Activated CD8-positive, alpha-beta T cell treated with anti-CD3 and anti-CD28 coated beads for 36 hours (primary cell): ENCODE measurements at regions not wholly inside any gene's neighbourhood (a gene's known extent, or its start where the extent isn't known, plus 50 kb on each side); places are given as distances from the start of the nearest gene placed in this dataset.

Experiments
- ATAC-seq: fragments of 200-7000 bp; cut with Tn5 transposase; one replicate; pipeline ENCODE4 v1.10.0; 2021; ENCODE audit warnings: mild to moderate bottlenecking, moderate library complexity
- CTCF ChIA-PET: fragments of 350-600 bp; sonication (Branson Sonifier 250); formaldehyde crosslinking; loops from one replicate; lab custom pipeline; 2021; ENCODE audit warnings: antibody characterized with exemption; lab: Charles Lee
- POLR2A ChIA-PET: fragments of 350-600 bp; sonication (Branson Sonifier 250); formaldehyde crosslinking; loops from one replicate; lab custom pipeline; 2021; ENCODE audit warnings: antibody characterized with exemption; lab: Charles Lee
- DNase-seq: peaks from one replicate; pipeline ENCODE4 v3.0.0-alpha.2; 2020
- H3K27ac Mint-ChIP-seq: one replicate; pipeline ENCODE4 v1.8.0; 2021; ENCODE audit warnings: mild to moderate bottlenecking, mixed read lengths
- H3K27me3 Mint-ChIP-seq: one replicate; pipeline ENCODE4 v1.8.0; 2021; ENCODE audit warnings: mixed read lengths
- H3K36me3 Mint-ChIP-seq: one replicate; pipeline ENCODE4 v1.8.0; 2021; ENCODE audit warnings: low read depth, mixed read lengths
- H3K4me1 Mint-ChIP-seq: one replicate; pipeline ENCODE4 v1.8.0; 2021; ENCODE audit warnings: low read depth, mixed read lengths
- H3K4me3 Mint-ChIP-seq: one replicate; pipeline ENCODE4 v1.8.0; 2021; ENCODE audit warnings: mild to moderate bottlenecking, moderate library complexity, mixed read lengths
- H3K9me3 Mint-ChIP-seq: one replicate; pipeline ENCODE4 v1.8.0; 2021; ENCODE audit warnings: mixed read lengths
- intact Hi-C: fragments of 100-400 bp; cut with micrococcal nuclease; formaldehyde crosslinking; loops from one replicate; pipeline ENCODE4 v1.10.0; 2022
- TF ChIP-seq, protein P1 (sequence below): fragments of 200-600 bp; IDR thresholded peaks from one replicate; pipeline ENCODE4 v1.8.0; 2022; ENCODE audit warnings: antibody characterized with exemption, mild to moderate bottlenecking

DNA sequence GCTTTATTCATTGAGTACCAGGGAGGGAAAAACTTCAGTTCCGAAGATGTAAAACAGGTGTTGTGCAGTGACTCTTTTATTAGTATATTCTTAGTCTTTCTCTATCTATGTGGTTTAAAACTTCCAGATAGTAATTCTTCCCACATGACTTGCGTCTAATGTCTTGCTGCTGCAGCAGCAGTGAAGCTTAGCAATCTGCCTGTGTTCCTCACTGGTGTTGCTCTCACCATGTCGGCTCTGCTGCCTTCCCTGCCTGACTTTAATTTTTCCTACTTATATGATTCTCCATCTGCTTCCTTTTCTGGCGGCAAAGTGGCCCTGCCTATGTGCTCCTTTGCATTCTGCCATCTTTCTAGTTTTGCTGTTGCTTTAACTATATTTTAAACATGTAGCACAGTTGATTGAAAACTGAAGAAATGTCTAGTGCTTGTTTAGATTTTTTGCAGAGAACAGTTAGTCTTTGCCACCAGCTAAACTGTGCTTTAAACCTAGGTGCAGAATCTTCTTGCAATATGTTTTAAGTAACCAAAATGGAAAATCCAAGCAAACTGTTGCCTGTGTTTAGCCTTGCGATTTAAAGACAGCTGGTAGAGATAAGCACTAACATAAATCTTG lies 1934.2 kb upstream of the IGFBP7 start:
- H3K27me3 Mint-ChIP-seq, result no peaks in the 10 kb centered on the region
- ChIA-PET POLR2A (no interaction called here), CTCF (no interaction called here)
- ATAC-seq, result no peak
- H3K27ac Mint-ChIP-seq, result no peak overlapping the region
- peaks cover 3% of the 10 kb centered on the region for H3K9me3 Mint-ChIP-seq
- TF ChIP-seq, protein P1, sequence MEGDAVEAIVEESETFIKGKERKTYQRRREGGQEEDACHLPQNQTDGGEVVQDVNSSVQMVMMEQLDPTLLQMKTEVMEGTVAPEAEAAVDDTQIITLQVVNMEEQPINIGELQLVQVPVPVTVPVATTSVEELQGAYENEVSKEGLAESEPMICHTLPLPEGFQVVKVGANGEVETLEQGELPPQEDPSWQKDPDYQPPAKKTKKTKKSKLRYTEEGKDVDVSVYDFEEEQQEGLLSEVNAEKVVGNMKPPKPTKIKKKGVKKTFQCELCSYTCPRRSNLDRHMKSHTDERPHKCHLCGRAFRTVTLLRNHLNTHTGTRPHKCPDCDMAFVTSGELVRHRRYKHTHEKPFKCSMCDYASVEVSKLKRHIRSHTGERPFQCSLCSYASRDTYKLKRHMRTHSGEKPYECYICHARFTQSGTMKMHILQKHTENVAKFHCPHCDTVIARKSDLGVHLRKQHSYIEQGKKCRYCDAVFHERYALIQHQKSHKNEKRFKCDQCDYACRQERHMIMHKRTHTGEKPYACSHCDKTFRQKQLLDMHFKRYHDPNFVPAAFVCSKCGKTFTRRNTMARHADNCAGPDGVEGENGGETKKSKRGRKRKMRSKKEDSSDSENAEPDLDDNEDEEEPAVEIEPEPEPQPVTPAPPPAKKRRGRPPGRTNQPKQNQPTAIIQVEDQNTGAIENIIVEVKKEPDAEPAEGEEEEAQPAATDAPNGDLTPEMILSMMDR, result no peak
- DNase-seq, result no peak
- no peak overlapping the region for H3K4me3 Mint-ChIP-seq
- H3K4me1 Mint-ChIP-seq, result no peaks in the 10 kb centered on the region
- intact Hi-C loops, result no loop called here
- H3K36me3 Mint-ChIP-seq, result no peaks in the 10 kb centered on the region

DNA sequence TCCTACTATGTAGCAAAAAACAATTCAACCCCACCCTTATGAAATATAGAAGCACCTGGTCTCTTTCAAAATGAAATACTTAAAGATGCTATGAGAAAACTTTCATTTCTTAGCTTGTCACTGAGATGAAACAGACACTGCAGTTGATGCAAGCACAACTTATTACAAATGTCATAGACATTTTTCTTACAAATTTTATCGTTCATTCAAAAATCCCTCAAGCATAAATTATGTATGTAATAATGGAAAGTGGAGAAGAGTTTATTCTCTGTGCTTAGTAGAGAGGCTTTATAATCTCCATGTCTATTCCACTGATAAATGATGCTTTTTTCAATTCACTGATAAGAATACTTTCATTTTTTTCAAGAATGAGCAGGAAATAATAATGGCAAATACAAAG lies 1943.9 kb upstream of the IGFBP7 start:
- intact Hi-C loops, result no loop called here
- no peaks in the 10 kb centered on the region for H3K27me3 Mint-ChIP-seq

DNA sequence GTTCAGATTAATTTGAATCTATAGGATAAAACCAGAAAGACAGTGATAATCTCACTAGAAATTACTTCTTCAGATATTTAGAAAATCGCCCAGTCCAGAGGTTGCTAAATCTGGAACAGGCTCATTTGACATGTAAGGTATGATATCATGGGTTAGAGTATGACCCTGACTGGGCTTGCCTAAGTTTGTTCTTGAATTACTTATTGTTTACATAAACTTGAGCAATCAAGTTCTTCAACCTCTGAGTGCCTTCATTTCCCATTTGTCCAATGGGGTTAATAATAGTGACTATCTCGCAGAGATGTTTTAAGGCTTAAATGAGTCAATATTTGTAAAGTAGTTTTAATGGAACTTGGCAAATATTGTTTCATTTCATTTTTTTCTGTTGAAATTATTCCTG lies 1947.6 kb upstream of the IGFBP7 start:
- H3K36me3 Mint-ChIP-seq, result no peaks in the 10 kb centered on the region
- ChIA-PET CTCF (no interaction called here), POLR2A (no interaction called here)
- DNase-seq, result no peak
- TF ChIP-seq, protein P1, result no peak
- no peaks in the 10 kb centered on the region for H3K27me3 Mint-ChIP-seq
- H3K9me3 Mint-ChIP-seq, result peaks cover 1% of the 10 kb centered on the region
- H3K4me1 Mint-ChIP-seq, result no peaks in the 10 kb centered on the region
- H3K27ac Mint-ChIP-seq, result no peak overlapping the region
- no peak overlapping the region for H3K4me3 Mint-ChIP-seq
- intact Hi-C loops, result no loop called here
- ATAC-seq, result no peak

More for the DNA sequence above, 1943.9 kb upstream of the IGFBP7 start:
- no peak for ATAC-seq
- peaks cover 9% of the 10 kb centered on the region for H3K9me3 Mint-ChIP-seq
- DNase-seq, result no peak
- H3K27ac Mint-ChIP-seq, result no peak overlapping the region
- ChIA-PET CTCF (no interaction called here), POLR2A (no interaction called here)
- H3K4me3 Mint-ChIP-seq, result no peak overlapping the region
- no peaks in the 10 kb centered on the region for H3K4me1 Mint-ChIP-seq
- no peaks in the 10 kb centered on the region for H3K36me3 Mint-ChIP-seq
- TF ChIP-seq, protein P1, result no peak

DNA sequence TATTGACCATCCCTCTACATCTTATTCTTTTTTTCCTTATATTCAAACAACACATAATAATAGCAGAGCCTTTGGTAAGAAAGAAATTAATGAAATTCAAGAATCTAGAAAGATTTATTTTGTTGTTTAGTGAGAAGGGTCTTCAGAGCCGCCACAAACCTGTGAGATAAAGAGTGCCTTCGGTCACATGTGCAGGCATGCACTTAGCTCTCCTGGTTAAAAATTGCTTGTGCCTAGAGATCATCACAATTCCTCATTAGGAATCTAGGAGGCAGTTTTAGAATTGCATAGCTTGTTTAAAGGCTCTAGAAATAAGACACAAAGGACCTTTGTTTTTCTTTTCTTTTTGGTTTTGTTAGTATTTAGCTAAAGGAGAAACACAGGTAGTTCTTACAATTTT lies 1948.4 kb upstream of the IGFBP7 start:
- TF ChIP-seq, protein P1, result no peak
- ChIA-PET POLR2A (no interaction called here), CTCF (no interaction called here)
- H3K36me3 Mint-ChIP-seq, result no peaks in the 10 kb centered on the region
- intact Hi-C loops, result no loop called here
- H3K4me3 Mint-ChIP-seq, result no peak overlapping the region
- no peaks in the 10 kb centered on the region for H3K4me1 Mint-ChIP-seq
- DNase-seq (no peak), ATAC-seq (no peak)
- no peaks in the 10 kb centered on the region for H3K27me3 Mint-ChIP-seq
- H3K9me3 Mint-ChIP-seq, result peaks cover 1% of the 10 kb centered on the region
- H3K27ac Mint-ChIP-seq, result no peak overlapping the region

DNA sequence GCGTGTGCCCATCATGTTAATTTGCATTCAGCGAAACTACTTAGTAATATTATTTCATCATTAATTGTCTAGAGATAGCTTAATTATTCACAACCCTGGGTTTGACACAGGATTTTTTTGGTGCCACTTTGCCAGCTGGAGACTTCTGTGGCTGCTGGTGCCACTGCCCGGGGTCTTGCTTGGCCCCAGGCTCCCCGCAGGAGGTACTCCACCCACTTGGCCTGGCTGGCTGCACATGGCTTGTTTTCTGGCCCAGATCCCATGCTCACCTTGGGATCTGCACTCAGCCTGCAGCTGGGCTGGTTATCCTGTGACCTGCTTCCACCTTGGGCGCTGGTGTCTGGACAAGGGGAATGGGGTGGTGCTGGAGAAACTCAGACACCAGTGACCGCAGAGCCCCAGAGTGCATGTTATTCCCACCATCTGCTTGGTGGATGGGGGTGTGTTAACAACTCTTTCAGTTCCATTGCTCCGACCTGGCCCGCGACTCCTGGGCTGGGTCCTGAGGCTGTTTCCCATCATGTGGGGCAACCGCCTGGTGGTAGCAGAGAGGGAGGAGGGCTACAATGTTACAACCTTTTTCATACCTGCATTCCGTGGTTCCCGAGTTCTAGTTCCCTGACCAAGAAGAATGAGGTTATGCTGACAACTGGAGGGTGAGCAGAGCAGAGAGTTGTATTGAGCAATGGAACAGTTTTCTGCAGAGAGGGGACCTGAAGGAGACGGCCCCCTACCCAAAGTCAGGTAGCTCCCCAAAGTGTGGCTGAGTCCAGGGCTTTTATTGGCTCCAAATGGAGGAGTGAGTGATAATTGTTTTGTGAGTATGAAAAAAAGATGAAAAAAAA lies 1950.0 kb upstream of the IGFBP7 start:
- ChIA-PET POLR2A (interaction anchor here (0.5 kb wide), 1 partner anchor 1182 kb away, joined by 3 read pairs; no protein-coding TSS in a partner anchor), CTCF (no interaction called here)
- peaks cover 9% of the 10 kb centered on the region for H3K9me3 Mint-ChIP-seq
- no peak for ATAC-seq
- no peak for DNase-seq
- no peak overlapping the region for H3K4me3 Mint-ChIP-seq
- TF ChIP-seq, protein P1, result no peak
- intact Hi-C loops, result no loop called here
- no peaks in the 10 kb centered on the region for H3K4me1 Mint-ChIP-seq
- H3K27ac Mint-ChIP-seq, result no peak overlapping the region
- no peaks in the 10 kb centered on the region for H3K27me3 Mint-ChIP-seq
- no peaks in the 10 kb centered on the region for H3K36me3 Mint-ChIP-seq
